K562 (cell line): ENCODE measurements at regions not wholly inside any gene's neighbourhood (a gene's known extent, or its start where the extent isn't known, plus 50 kb on each side); places are given as distances from the start of the nearest gene placed in this dataset.

Experiments
- ATAC-seq: fragments of 200-7000 bp; cut with Tn5 transposase; 3 replicates; pipeline ENCODE4 v1.9.1; 2020; ENCODE audit warnings: moderate library complexity
- BruUV-seq: library from RNA; stranded (reverse); fragments of 400-500 nt; replicated peaks from 2 replicates; lab custom pipeline; 2021; lab: Mats Ljungman, UMichigan
- CTCF ChIA-PET: fragments of 300-600 bp; formaldehyde crosslinking; extraction: SDS; loops from one replicate; lab custom pipeline; 2021; ENCODE audit warnings: low intra/inter-chr PET ratio; lab: Yijun Ruan, JAX
- POLR2A ChIA-PET: fragments of 300-600, 350-650 bp; sonication (Branson Sonifier 250); formaldehyde crosslinking; extraction: SDS; loops from one replicate; lab custom pipeline; 2021; ENCODE audit warnings: antibody characterized with exemption, inconsistent platforms; lab: Yijun Ruan, JAX
- DNase-seq, 4 experiments: peaks; one replicate each; pipeline versions ENCODE4 v3.0.0 to v3.0.0-alpha.2; 2011 to 2018; ENCODE audit warnings: low spot score in 3 of 4, mixed read lengths in 3 of 4; ENCODE audit errors: extremely low read depth in 1 of 4
- FAIRE-seq: peaks from 2 replicates; lab custom pipeline; 2011; peaks lifted over from hg19 to GRCh38; lab: Jason Lieb, UNC
- H2AFZ ChIP-seq: 2 replicates; pipeline ENCODE4 v1.6.0; 2011; ENCODE audit warnings: low read depth, low read length, control low read depth, inconsistent platforms
- H3K27ac ChIP-seq: fragments of 200-600 bp; 3 replicates; pipeline ENCODE4 v1.8.0; 2011; ENCODE audit warnings: low read depth, mild to moderate bottlenecking, control low read depth, inconsistent platforms, low read length, moderate library complexity, mixed read lengths; ENCODE audit errors: extremely low read depth
- H3K27me3 ChIP-seq, 2 experiments: fragments of 300-600 bp in 1 of 2; 2 replicates in 1 of 2; 3 replicates in 1 of 2; pipeline versions ENCODE4 v1.6.0 to v1.8.0; 2011; ENCODE audit warnings: inconsistent platforms in 2 of 2, low read length in 2 of 2, mild to moderate bottlenecking in 1 of 2, mixed read lengths in 1 of 2, moderate library complexity in 1 of 2; ENCODE audit not compliant: control insufficient read depth in 2 of 2, insufficient read depth in 2 of 2
- H3K36me3 ChIP-seq: fragments of 300-600 bp; 3 replicates; pipeline ENCODE4 v1.8.0; 2011; ENCODE audit warnings: mild to moderate bottlenecking, low read length, inconsistent platforms; ENCODE audit not compliant: control insufficient read depth, insufficient read depth
- H3K4me1 ChIP-seq, 2 experiments: fragments of 200-600 bp in 1 of 2; replicated peaks in 1 of 2; 2 replicates in 1 of 2; 3 replicates in 1 of 2; pipeline versions ENCODE4 v1.5.1 to v1.8.0; 2011; ENCODE audit warnings: inconsistent platforms in 2 of 2, low read length in 2 of 2, mild to moderate bottlenecking in 1 of 2, mixed read lengths in 1 of 2, moderate library complexity in 1 of 2; ENCODE audit not compliant: control insufficient read depth in 2 of 2, insufficient read depth in 2 of 2
- H3K4me2 ChIP-seq: 2 replicates; pipeline ENCODE4 v1.6.1; 2011; ENCODE audit warnings: low read length, control low read depth, inconsistent platforms, mixed read lengths; ENCODE audit not compliant: insufficient read depth
- H3K4me3 ChIP-seq: fragments of 200-600 bp; sonication (generic), shearing (Covaris generic); 2 replicates; pipeline ENCODE4 v1.5.1; 2016; ENCODE audit warnings: control low read depth, inconsistent platforms
- H3K79me2 ChIP-seq: fragments of 200-600 bp; 3 replicates; pipeline ENCODE4 v1.8.0; 2011; ENCODE audit warnings: low read length, inconsistent platforms; ENCODE audit not compliant: control insufficient read depth, insufficient read depth
- H3K9ac ChIP-seq, 2 experiments: 2 replicates each; pipeline versions ENCODE4 v1.6.0 to v1.6.1; 2011; ENCODE audit warnings: low read depth in 2 of 2, low read length in 2 of 2, control low read depth in 1 of 2, inconsistent platforms in 1 of 2, mild to moderate bottlenecking in 1 of 2, mixed read lengths in 1 of 2; ENCODE audit not compliant: insufficient read depth in 1 of 2
- H3K9me1 ChIP-seq: one replicate; pipeline ENCODE4 v1.6.0; 2011; ENCODE audit warnings: inconsistent platforms, mild to moderate bottlenecking, low read length, moderate library complexity; ENCODE audit not compliant: control insufficient read depth, insufficient read depth
- H3K9me3 ChIP-seq: replicated peaks from 2 replicates; pipeline ENCODE4 v1.5.1; 2011; ENCODE audit warnings: low read depth, low read length, inconsistent platforms; ENCODE audit not compliant: control insufficient read depth, insufficient read depth
- H4K20me1 ChIP-seq: replicated peaks from 2 replicates; pipeline ENCODE4 v1.6.1; 2011; ENCODE audit warnings: low read length, inconsistent platforms, mixed read lengths; ENCODE audit not compliant: control insufficient read depth, insufficient read depth
- BCLAF1 ChIP-seq, 2 experiments: fragments of 450-650 bp in 1 of 2; IDR thresholded peaks; 2 replicates each; pipeline ENCODE4 v1.6.1; 2011 to 2017; ENCODE audit warnings: low read depth in 2 of 2, antibody characterized with exemption in 1 of 2, borderline replicate concordance in 1 of 2, low read length in 1 of 2, mild to moderate bottlenecking in 1 of 2, mixed read lengths in 1 of 2; ENCODE audit not compliant: control insufficient read depth in 1 of 2
- BRD9 ChIP-seq: fragments of 450-650 bp; IDR thresholded peaks from 2 replicates; pipeline ENCODE4 v1.6.1; 2018; ENCODE audit warnings: low read depth; ENCODE audit not compliant: partially characterized antibody
- CHD1 ChIP-seq: fragments of 200-600 bp; sonication (generic); IDR thresholded peaks from one replicate; pipeline ENCODE4 v1.6.1; 2012; ENCODE audit warnings: mild to moderate bottlenecking, moderate library complexity, low read length, inconsistent platforms
- DACH1 ChIP-seq: fragments of 450-650 bp; IDR thresholded peaks from 2 replicates; pipeline ENCODE4 v1.6.1; 2018; ENCODE audit not compliant: partially characterized antibody
- ELF2 ChIP-seq: fragments of 250-450 bp; sonication (Bioruptor Pico); IDR thresholded peaks from 2 replicates; pipeline ENCODE4 v1.5.0; 2021; ENCODE audit warnings: mild to moderate bottlenecking
- EWSR1 ChIP-seq: fragments of 450-650 bp; IDR thresholded peaks from 2 replicates; pipeline ENCODE4 v1.6.1; 2018; ENCODE audit warnings: borderline replicate concordance, mild to moderate bottlenecking, low read depth, moderate library complexity; ENCODE audit not compliant: partially characterized antibody
- GATAD2B ChIP-seq: fragments of 450-650 bp; IDR thresholded peaks from 2 replicates; pipeline ENCODE4 v1.6.1; 2017; ENCODE audit warnings: mild to moderate bottlenecking, borderline replicate concordance
- GTF2A2 ChIP-seq: IDR thresholded peaks from 2 replicates; pipeline ENCODE4 v1.6.1; 2016; ENCODE audit warnings: mild to moderate bottlenecking, missing genetic modification characterization, missing compliant biosample characterization
- IFI16 ChIP-seq: fragments of 250-450 bp; sonication (Bioruptor Pico); IDR thresholded peaks from 2 replicates; pipeline ENCODE4 v2.1.2; 2022; ENCODE audit warnings: mild to moderate bottlenecking, inconsistent platforms
- MAFF ChIP-seq: IDR thresholded peaks from 2 replicates; pipeline ENCODE4 v1.6.1; 2012; ENCODE audit warnings: low read length, improper control_type of control experiment
- PHB ChIP-seq: fragments of 250-450 bp; sonication (Bioruptor Pico); IDR thresholded peaks from 2 replicates; pipeline ENCODE4 v1.5.0; 2021
- RBM34 ChIP-seq: fragments of 200-400 bp; formaldehyde crosslinking; IDR thresholded peaks from 2 replicates; pipeline ENCODE4 v1.6.1; 2018; ENCODE audit warnings: low read length, borderline replicate concordance; ENCODE audit not compliant: insufficient read depth
- RBM39 ChIP-seq: fragments of 200-400 bp; formaldehyde crosslinking; optimal IDR thresholded peaks from 2 replicates; pipeline ENCODE3; 2018; ENCODE audit warnings: low read depth, low read length
- RHOXF2B ChIP-seq: fragments of 250-450 bp; sonication (Bioruptor Pico); conservative IDR thresholded peaks from 2 replicates; pipeline ENCODE4 v1.5.1; 2021
- SMAD2 ChIP-seq: fragments of 150-350 bp; IDR thresholded peaks from 2 replicates; pipeline ENCODE4 v1.6.1; 2014; ENCODE audit warnings: low read depth, mild to moderate bottlenecking, low read length
- ZEB2 ChIP-seq: fragments of 450-650 bp; IDR thresholded peaks from 2 replicates; pipeline ENCODE4 v1.6.1; 2016
- ZKSCAN8 ChIP-seq: fragments of 200-800 bp; sonication (Bioruptor generic); IDR thresholded peaks from 2 replicates; pipeline ENCODE4 v1.6.1; 2016; ENCODE audit warnings: missing genetic modification characterization, missing compliant biosample characterization
- ZNF280B ChIP-seq: fragments of 250-450 bp; sonication (Bioruptor Pico); IDR thresholded peaks from 2 replicates; pipeline ENCODE4 v1.5.1; 2021; ENCODE audit warnings: mild to moderate bottlenecking
- WGBS: fragments of 100-300 bp; shearing (Covaris generic); methylation state at CpG from one replicate; pipeline ENCODE4 v1.1.6; 2016; ENCODE audit warnings: low coverage, mixed read lengths; ENCODE audit not compliant: insufficient coverage; ENCODE audit errors: missing lambda C conversion rate; 5-methylcytosine and 5-hydroxymethylcytosine counted together
- in situ Hi-C: fragments of 300-500 bp; cut with MboI; formaldehyde crosslinking; loops from 4 replicates; pipeline ENCODE4 v1.15.0; 2018; ENCODE audit warnings: inconsistent platforms, mixed read lengths
- intact Hi-C: fragments of 100-400 bp; cut with micrococcal nuclease; formaldehyde crosslinking; loops from 2 replicates; pipeline ENCODE4 v1.14.2; 2022
- TF ChIP-seq, protein P1 (sequence below), 2 experiments: fragments of 450-650 bp in 1 of 2; sonication (generic) in 1 of 2; formaldehyde crosslinking in 1 of 2; IDR thresholded peaks in 1 of 2; conservative IDR thresholded peaks in 1 of 2; 2 replicates each; pipeline versions ENCODE4 v1.6.1 to v1.8.1; 2016 to 2023; ENCODE audit warnings: mild to moderate bottlenecking in 2 of 2, moderate library complexity in 2 of 2, inconsistent platforms in 1 of 2, missing genetic modification reagents in 1 of 2

DNA sequence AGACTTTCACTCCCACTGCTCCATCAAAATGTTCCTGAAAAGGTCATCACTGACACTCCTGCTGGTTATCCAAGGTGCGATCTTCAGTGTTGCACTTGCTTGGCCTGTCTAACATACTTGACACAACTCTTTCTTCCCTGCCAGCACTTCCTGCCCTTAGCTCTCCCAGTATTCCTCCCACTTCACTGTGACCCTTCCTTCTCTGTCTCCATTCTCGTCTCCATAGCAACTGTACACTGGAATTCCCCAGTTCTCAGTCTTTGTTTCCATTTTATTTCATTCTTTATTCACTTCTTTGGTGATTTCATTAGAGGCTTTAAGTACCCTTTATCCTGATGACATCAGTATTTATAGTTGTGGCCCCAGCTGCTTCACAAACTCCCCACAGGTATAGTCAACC is 333.0 kb downstream of the IRS1 start:
- Histone ChIP-seq H3K36me3 (no peaks in the 10 kb centered on the region), H3K9me1 (no peaks in the 10 kb centered on the region), H3K9me3 (no peaks in the 10 kb centered on the region), H4K20me1 (no peaks in the 10 kb centered on the region), H3K4me1 (no peaks in the 10 kb centered on the region), H3K9ac (no peak overlapping the region), H2AFZ (no peak overlapping the region), H3K27ac (no peak overlapping the region), H3K4me3 (no peak overlapping the region), H3K79me2 (no peaks in the 10 kb centered on the region), H3K4me2 (no peak overlapping the region), H3K27me3 (no peaks in the 10 kb centered on the region)
- CTCF ChIA-PET = no interaction called here
- POLR2A ChIA-PET = no interaction called here
- intact Hi-C loops = no loop called here
- no peak for DNase-seq
- FAIRE-seq = no peak
- 0% methylated on average over 2 of the region's 2 CpGs for WGBS
- no TSS peak for BruUV-seq
- in situ Hi-C loops = no loop called here
- ATAC-seq = no peak
- no peak for TF ChIP-seq ZKSCAN8 (CRISPR knock-in tag)
- TF ChIP-seq GTF2A2 (tag) = no peak
- TF ChIP-seq SMAD2 = no peak
- TF ChIP-seq EWSR1 = no peak
- no peak for TF ChIP-seq RBM39
- TF ChIP-seq PHB (CRISPR knock-in tag) = no peak
- no peak for TF ChIP-seq IFI16 (CRISPR knock-in tag)
- TF ChIP-seq CHD1 = no peak
- TF ChIP-seq GATAD2B = no peak
- TF ChIP-seq BRD9 = no peak
- TF ChIP-seq BCLAF1 (IDR thresholded peaks at IDR 0.05; ENCODE audit: borderline replicate concordance in 1 of 2, control insufficient read depth in 1 of 2, low read depth in 2 of 2, low read length in 1 of 2) = no peak
- no peak for TF ChIP-seq ZNF280B
- TF ChIP-seq RBM34 = no peak
- no peak for TF ChIP-seq ELF2 (CRISPR knock-in tag)
- TF ChIP-seq RHOXF2B = no peak
- TF ChIP-seq MAFF = no peak
- TF ChIP-seq, protein P1, sequence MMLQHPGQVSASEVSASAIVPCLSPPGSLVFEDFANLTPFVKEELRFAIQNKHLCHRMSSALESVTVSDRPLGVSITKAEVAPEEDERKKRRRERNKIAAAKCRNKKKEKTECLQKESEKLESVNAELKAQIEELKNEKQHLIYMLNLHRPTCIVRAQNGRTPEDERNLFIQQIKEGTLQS (IDR thresholded peaks at IDR 0.05) = no peak
- TF ChIP-seq, protein P1 (CRISPR knock-in tag; conservative IDR thresholded peaks at IDR 0.05) = no peak
- no peak for TF ChIP-seq DACH1
- TF ChIP-seq ZEB2 = no peak
